Stimulated activated CD4-positive, alpha-beta T cell treated with anti-CD3 and anti-CD28 coated beads, Interleukin-2, amount 100 ng/mL, for 48 hours (primary cell): ENCODE measurements at regions not wholly inside any gene's neighbourhood (a gene's known extent, or its start where the extent isn't known, plus 50 kb on each side); places are given as distances from the start of the nearest gene placed in this dataset.

Source experiments
- DNase-seq, 2 donors: peaks; one replicate each; pipeline ENCODE4 v3.0.0-alpha.2; 2020

DNA sequence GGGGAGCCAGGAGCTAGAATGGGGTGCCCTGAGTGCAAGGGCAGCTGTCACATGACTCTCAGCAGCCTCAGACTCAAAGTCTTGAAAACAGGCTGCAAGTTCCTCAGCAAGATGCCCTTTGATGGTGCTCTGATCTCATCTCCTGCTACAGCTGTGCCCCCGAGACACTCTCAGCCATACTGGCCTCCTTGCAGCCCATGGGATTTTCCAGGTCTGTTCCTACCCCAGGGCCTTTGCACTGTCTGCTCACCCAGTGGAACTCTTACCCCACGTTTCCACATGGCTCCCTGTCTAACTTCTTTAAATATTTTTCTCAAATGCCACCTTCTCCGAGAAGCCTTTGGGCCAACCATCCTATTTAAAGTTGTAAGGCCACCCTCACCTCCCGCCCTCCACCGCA is 146.9 kb downstream of the C16orf95 start:
- no peak for DNase-seq

DNA sequence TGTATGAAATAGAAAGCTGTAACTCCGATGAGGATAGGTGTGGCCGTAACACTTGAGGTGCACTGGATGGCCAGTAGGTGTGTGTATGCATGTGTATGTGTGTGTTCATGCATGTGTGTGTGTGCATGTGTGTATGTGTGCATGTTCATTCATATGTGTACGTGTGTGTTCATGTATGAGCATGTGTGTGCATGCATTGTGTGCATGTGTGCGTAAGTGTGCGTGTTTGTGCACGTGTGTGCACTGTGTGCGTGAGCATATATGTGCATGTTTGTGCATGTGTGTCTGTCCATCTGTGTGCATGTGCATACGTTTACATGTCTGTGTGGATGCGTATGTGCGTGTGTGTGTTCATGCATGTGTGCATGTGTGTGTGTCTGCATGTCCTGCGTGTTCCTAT is 145.5 kb downstream of the C16orf95 start:
- DNase-seq: no peak

DNA sequence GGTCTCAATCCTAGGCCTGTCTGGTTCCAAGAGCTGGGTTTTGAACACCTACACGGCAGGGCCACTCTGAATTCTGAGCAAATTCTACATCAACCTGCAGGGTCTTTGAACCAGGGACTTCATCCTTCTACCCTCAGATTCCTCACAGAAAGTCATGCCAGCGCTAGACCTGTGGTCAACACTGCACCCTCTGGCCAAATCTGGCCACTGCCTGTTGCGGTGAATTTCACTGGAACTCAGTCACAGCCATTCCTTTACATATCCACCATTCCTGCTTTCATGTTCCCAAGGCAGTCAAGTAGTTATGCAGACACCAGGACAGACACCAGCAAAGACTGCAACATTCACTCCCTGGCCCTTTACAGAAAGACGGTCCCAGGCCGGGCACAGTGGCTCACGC is 144.6 kb downstream of the C16orf95 start:
- no peak for DNase-seq

DNA sequence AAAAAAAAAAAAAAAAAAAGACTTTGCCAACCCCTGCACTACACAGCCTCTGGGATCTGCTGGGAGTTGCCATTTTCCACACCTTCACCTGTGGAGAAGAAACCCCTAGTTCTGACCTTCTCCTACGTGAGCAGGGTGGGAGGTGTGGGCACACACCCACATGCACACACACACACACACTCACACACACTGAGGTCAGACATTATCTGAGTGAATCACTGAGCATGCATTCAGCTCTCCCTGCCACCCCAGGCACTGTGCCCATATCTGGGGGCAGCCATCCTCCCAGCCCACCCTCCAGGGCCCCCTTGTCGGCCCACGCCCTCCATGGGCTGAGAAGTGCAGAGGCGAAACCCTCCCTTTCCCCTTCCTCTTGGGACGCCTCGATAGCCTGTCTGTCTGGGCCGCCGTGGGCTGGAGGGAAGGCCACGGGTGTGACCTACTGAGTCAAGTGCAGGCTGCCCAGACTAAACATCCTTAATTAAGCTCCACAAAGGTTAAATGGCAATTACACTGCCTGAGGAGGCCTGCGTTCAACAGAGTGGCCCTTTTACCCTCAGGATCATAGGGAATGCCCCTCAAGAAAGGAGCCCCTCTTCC is 143.8 kb downstream of the C16orf95 start:
- no peak for DNase-seq

DNA sequence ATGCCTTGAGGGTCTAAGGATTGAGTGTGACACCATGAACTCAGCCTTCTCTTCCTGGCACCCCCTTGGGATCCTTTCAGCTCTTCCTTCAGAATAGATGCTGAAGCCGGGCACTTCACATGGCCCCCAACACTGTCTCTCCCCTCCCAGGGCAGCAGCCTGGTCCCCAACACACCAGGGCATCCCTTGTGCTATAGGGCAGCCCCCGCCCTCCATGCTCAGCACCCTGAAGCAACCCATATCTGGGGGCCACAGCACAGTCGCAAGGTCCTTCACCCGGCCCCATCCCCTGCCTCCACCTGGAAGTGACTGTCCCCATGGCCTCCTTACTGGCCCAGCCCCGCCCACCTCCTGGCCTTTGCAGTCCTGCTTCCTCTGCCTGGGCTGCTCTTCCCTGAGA is 143.1 kb downstream of the C16orf95 start:
- no peak for DNase-seq

DNA sequence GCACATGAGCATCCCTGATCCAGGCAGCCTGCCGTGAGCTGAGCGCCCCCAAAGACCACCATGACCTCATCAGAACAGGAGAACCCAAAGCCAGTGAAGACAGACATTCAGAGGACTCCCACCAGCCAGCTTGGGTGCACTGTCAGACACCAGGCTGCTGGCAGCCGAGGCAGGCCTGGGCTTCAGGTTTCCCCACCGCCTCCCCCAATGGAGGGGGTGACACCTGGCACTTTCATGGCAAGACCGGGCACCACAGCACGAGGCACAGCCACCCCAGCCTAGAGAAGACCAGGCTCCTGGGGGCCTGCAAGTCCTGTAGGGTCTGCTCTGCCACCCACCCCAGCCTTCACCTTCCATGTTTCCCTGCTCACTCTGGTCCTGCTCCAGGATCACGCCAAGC is 140.5 kb downstream of the C16orf95 start:
- no peak for DNase-seq

DNA sequence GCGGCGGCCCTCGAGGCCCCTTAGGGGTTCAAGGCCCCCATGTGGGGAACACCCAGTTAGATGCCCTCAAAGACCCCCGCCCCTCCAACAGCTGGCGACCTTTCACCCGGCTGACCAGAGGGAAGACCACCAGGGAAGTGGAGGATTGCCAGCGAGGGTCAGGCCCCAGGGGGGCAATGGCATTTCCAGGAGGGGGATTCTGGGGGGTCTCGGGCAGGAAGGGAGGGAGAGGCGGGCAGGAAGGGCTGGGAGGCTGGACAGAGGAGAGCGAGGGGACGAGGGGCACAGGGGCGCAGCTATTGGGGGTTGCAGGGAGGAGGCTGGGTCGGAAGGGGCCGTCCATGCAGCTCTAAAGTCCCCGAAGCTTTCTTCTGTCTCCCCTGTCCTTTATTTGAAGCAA is 139.5 kb downstream of the C16orf95 start:
- DNase-seq: no peak

DNA sequence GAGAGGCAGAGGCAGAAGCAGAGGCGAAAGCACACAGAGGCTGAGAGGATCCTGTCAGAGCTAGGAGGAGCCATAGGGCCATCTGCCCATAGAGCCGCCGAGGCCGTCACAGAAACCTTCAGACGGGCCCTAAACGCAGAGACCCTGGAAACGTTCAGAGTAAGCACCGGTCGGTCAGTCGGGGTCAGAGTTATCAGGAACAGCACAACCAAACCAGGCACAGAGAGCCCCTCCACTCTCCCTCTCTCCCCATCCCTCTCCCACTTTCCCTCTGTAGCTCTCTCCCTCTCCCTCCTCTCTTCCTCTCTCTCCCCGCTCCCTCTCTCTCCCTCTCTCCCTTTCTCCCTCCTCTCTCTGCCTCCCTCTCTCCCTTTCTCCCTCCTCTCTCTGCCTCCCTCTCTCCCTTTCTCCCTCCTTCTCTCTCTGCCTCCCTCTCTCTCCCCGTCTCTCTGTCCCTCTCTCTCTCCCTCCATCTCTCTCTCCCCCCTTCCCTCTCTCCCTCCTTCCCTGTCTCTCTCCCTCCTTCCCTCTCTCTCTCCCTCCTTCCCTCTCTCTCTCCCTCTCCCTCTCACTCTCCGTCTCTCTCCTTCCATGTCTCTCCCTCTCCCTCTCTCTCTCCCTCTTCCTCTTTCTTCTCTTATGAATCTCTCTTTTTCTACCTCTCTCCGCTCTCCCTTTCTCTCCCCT is 138.9 kb downstream of the C16orf95 start:
- DNase-seq: no peak

DNA sequence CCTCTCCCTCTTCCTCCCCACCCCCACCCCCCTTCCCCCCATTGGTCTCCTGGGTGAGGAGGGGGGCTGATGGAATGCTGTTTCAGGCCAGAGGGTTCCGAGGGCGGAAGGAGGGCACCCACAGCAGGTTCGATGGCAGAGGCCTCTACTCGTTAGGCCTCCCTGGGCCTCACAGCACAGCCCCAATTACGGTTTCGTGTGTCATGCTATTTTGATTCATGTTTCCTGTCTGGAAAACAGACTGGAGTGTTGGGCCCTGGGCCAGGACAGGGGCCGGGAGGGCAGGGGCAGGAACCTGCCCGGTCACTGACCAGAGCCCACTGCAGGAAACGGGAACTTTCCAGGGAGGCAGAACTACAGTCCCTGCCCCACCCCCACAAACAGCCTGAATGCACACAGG is 138.2 kb downstream of the C16orf95 start:
- DNase-seq: no peak

DNA sequence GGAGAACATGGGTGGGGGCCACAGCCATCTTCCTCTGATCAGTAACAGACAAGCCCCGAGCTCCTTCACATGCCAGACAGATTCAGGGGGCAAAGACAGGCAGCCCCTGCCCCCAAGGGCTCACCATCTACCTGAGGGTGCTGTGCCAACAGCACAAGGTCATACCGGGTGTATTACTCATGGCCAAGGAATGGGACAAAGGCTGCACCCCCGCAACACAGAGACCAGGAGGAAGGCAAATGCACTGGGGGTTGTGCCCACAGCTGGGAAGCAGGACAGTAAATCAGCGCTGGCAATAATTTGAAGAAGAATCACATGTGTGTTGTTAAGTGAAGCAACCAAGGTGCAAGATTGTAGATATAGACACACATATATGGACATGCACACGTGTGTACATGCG is 137.1 kb downstream of the C16orf95 start:
- no peak for DNase-seq

DNA sequence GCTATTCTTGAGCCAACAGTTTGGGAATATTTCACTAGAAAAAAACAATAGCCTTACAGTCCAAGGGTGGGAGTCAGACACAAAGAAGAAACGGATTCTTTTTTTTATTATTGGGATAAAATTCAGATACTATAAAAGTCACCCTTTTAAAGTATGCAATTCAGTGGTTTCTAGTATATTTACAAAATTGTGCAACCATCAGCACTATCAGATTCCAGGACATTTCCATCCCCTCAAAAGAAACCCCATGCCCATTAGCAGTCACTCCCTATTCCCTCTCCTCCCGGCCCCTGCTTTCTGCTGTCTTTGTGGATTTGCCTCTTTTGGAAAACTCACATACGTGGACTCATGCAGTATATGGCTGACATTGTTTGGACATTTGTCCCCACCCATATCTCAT is 134.4 kb downstream of the C16orf95 start:
- DNase-seq: no peak

DNA sequence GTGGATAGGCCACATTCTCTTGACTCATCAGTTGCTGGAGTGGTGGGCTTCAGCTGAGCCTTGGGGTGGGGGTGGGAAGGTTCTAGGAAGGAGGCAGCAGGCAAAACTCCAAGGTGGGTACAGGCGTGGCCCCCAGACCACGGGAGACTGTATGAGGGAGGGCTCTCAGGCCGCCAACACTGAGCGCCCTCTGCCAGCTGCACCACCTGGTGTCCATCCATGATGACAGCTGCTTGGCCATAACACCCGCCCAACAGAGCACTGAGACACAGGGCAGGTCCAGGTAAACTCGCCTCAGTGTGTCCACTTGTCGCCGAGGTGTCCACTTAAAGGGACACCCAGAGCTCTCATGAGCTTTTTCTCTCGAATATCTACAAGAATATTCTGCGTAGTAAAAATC is 133.5 kb downstream of the C16orf95 start:
- DNase-seq: no peak

DNA sequence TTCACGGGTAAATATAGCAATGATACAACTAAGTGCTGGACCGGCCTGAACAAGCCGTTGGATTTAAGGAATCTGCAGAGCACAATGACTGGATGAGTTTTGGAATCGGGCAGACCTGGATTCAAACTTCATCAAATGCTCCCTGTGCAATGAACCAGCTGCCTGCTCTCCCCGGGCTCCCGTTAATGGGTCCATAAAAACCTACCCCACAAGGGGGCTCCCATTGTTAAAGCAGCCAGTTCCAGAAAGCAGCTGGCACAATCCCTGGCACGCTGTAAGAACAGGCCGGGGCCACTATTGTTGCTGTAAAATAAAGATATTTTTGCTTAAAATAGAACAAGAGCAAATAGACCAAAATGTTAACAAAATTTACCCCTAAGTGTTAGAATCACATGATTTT is 131.9 kb downstream of the C16orf95 start:
- DNase-seq: no peak

DNA sequence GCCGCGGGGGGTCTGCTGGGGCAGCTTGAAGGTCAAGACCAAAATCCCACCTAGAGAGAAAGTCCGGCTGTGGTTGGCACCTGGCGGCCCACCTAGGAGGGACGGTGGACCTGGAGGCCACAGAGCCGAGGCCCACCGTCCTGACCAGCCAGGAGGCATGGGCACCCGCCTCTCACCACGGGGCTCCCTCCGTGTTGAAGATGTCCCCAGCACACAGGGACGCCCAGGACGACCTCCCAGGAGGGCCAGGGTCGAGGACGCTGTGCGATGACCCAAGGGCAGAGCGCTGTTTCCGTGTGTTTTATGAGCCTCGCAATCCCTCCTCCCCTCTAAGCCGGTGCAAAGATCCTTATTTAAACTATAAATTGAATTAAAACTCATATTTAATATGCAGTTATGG is 131.2 kb downstream of the C16orf95 start:
- DNase-seq: no peak

DNA sequence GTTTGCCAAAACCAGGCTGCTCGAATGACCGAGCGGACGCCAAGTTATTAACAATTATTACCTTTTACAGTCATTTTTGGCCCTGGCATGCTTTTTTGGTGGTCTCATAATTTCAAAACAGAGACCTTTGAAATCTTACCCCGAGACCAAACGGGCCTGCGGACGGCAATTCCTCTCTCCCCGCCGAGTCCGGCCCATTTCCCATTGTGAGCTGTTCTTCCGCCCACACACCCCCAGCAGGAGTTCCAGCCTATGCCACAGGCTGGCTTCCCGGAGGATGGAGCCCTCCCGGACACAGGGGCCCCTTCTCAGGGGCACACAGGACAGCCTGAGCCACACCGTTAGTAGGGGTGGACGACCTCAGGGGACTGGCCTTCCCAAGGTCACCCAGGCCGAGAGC is 130.7 kb downstream of the C16orf95 start:
- no peak for DNase-seq

DNA sequence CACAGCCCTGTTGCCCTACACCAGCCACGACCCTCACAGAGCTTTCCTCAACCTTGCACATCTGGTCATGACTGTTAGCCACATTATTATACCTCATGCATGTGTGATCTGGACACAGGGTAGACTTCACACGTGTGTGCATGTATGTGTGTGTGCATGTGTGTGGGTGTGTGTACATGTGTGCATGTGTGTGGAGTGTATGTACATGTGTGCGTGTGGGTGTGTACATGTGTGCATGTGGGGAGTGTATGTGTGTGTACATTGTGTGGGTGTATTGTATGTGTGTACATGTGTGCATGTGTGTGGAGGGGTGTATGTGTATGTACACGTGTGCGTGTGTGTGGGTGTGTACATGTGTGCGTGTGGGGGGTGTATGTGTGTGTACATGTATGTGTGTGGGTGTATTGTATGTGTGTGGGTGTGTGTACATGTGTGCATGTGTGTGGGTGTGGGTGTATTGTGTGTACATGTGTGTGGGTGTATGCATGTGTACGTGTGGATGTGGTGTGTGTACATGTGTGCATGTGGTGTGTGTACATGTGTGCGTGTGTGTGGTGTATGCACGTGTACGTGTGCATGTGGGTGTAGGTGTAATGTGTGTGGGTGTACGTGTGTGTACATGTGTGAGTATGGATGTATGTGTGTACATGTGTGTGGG is 130.2 kb downstream of the C16orf95 start:
- no peak for DNase-seq

DNA sequence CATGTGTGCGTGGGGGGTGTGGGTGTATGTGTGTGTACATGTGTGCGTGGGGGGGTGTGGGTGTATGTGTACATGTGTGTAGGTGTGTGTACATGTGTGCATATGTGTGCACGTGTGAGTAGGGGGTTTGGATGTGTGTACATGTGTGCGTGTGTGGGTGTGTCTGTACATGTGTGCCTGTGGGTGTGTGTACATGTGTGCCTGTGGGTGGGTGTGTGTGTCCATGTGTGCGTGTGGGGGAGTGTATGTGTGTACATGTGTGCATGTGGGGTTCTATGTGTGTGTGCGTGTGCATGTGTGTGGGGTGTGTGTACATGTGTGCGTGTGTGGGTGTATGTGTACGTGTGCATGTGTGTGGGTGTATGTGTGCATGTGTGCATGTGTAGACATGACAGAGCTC is 129.1 kb downstream of the C16orf95 start:
- DNase-seq: no peak

DNA sequence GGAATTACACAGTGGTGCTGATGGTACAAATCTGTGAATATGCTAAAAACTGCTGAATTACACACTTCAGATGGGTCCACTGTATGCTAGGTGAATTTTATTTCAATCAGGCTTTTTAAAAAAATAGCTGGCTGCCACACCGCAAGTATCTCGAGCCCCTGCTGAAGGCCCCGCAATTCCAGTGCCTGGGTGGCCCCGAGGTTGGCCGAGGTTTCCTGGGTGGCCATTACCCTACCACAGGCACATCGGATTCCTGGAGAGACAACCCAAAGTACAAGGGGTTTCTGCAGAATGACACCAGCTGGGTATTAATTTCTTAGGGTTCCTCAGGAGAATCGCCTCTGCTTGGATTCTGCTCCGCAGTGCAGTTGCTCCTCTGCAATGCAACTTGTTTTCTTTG is 127.8 kb downstream of the C16orf95 start:
- DNase-seq: no peak

DNA sequence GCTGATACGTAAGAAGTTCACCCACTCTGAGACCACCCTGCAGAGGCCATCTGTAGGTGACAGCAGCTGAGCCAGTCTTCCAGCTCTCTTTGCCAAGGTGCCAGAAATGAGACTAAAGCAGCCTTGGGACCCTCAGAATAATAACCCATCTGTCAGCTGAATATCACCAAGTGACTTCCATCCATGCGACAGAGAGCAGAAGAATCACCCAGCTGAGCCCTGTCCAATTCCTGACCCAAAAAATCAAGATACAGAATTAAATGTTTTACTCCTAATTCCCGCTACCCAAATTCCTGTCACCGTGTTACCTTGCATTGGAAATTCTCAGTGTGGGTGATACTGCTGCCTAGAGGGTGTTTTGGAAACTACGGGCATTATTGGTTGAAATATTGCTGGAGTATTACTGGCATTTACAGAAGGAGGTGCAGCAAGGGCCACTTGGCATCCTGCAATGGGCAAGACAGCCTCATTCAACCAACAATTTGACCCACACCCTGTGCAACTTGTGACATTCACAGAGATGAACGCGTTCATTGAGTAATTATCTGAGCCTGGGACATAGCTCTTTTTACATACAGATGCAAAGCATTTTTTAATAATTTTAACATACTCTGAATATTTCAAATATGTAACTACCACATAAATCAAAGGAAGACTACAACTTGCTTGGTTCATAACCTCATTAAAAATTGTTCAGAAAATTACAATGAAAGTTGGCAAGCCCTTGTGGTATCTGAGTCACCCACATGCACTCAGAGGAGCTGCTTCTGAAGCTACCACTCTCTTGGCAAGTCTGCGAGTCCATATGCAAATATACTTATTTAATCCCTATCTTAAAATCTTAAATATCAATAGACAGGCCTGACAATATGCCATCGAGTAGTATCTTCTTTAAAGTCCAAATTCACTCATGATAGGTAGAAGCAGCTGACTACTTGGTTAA is 126.6 kb downstream of the C16orf95 start:
- no peak for DNase-seq

DNA sequence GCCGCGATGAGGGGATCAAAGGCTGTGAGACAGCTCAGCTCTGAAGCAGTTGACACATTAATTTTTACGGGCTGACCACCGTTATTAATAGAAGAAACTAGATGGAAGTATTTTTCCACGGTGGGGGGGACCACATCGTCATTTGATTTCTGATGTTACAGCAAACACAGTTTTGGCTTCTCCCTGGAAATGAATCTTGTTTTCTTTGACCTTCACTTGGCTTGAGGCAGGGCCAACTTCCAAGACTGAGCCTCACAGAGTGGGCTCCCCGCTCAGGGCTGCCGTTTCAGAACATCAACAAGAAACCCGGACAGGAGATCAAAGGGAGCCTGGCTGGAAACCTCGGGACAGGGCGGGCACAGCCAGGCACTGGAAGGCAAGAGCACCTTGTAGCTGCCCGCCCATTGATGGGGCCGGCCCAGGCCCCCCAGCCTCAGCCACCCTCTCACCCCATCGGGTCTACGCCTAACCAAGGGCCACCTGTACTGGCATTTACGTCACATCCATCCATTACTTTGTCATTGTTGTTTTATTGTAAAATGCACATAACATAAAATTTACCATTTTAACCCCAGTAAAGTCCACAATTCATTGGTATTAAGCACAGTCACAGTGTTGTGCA is 124.6 kb downstream of the C16orf95 start:
- no peak for DNase-seq

DNA sequence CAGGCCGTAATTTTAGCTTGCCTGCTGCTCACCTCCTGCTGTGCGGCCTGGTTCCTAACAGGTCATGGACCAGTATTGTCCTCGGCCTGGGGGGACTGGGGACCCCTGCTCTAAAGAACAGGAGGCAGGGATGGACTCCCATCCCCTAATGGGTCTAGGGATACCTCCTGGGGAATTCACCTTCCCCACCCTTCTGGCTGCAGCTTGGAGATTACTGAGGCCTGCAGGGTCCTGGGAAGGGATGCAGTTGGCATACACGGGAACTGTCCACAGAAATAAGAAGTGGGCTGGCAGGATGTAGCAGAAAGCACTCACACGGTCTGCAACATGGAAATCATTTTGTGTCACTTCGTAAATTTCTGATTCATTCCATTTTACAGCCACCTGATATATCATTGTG is 123.0 kb downstream of the C16orf95 start:
- DNase-seq: no peak

DNA sequence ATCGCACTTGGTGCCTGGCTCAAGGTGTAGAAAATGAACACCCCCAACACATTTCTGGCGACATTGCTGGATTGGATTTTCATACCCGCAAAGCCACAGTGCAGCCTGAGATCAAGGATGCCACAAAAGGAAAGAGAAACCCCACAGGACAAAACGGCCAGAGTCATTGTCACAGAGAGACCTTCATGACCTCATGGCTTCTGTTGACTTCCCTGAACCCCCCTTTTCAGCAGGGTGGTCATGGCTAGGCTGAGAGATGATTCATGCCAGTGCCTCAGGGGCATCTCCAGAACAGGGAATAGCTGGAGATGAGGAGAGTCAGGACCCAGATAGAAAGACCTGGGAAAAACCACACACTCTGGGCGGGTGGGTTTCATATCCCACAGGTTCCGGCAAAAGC is 122.0 kb downstream of the C16orf95 start:
- DNase-seq: no peak

DNA sequence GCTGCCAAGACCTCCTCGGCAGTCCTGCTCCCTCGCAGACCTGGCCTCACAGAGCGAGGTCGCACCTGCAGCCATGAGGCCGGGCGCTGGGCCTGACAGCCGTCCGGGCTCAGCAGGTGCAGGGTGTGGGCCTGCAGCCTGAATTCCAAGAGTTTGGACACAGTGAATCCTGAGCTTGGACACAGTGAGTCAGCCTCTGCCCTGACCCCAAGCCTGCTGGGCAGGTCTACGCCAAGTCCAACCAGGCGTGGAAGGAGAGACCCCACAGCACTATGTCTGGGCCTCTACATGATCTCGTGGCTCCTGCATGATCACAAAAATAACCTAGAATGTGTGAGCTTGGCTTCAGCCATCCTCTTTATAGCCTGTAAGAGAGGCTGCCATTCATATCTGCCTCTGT is 121.0 kb downstream of the C16orf95 start:
- no peak for DNase-seq
